ENCODE measurements at regions not wholly inside any gene's neighbourhood (a gene's known extent, or its start where the extent isn't known, plus 50 kb on each side); places are given as distances from the start of the nearest gene placed in this dataset.

GRCh38 chr3:159605101-159605500 is 383.5 kb upstream of the IL12A start:
- DNase-seq: no peak

- DNase-seq: no peak
Measured at GRCh38 chr3:159605776-159606175, 382.9 kb upstream of the IL12A start.

DNA sequence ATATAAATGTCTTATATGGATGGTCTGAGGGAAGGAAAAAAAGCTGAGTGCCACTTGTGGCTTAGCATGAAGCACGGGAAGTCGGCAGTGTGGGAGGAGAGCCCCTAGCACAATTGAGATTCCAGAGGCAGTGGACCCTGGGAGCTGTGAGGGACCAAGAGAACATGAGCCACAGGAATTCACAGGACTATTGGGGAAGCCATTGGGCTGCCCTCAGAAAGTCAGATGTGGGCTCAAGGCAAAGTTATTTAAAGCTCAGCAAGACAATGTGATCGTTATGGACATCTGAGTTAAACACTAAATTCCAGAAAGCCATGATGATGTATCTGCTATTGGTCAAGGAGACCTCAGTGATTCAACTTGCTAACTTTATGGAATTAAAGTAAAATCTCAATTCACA is 380.8 kb upstream of the IL12A start:
- DNase-seq: no peak

DNA sequence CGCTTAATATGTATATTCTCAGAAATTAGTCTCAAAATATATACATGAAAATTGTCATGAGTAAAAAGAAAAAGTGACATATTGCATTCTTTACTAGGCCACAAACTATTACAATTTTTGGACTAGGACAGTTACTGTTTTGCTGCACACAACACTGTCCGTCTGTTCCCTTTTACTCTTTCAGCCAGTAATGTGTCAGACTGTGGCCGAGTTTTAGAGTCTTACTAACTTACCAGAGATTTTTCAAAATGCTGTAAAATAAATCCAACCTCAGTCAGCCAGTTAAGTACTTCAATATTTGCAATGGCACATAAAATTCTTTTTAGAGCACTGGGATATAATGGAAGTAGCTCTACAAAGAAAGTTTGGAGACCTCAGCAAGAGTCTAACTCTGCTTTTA is 380.3 kb upstream of the IL12A start:
- DNase-seq: no peak

DNA sequence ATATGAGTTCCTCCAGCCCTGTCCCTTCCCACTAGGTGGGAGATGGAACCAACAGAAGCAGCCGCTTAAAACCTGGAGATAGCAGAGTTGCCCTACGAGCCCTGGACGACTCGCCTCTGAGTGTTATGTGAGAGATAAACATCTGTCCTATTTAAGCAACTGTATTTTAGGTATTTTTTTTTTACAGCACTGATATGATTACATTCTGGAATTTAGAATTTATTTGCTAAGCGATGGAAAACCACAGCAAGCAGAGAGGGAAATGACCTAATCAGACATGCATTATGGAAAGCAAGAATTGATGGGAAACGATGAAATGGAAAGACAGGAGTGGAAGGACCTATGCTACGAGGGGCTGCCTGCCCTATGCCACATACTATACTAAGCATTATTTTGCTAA is 379.0 kb upstream of the IL12A start:
- no peak for DNase-seq

DNA sequence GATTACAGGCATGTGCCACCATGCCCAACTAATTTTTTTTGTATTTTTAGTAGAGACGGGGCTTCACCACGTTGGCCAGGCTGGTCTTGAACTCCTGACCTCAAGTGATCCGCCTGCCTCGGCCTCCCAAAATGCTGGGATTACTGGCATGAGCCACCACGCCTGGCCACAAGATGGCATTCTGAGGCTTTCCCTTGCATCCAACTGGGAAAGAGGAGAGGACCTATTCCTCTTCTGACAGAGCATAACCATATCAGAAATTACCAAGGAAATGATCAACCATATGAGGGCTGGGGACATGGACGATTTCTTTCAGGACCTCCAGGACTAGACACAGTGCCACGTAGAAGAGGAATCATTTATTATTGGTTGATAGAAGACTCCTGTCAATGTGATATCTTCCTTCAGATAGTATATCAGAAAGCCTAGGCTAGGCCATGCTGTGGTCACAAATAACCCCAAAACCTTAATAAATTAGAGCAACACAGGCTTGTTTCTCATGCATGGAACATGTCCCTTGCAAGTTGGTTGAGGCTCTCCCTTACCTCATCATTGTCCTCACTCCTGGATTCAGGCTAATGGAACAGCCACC is 372.3 kb upstream of the IL12A start:
- peak in 12 of 56 donors; percentile 1 to 44 (median 14) for DNase-seq

GRCh38 chr3:159619341-159619885 is 369.2 kb upstream of the IL12A start:
- DNase-seq: no peak

- DNase-seq: no peak
Measured at GRCh38 chr3:159620281-159620680, 368.4 kb upstream of the IL12A start.

- DNase-seq: no peak
Measured at GRCh38 chr3:159620873-159621272, 367.8 kb upstream of the IL12A start.

GRCh38 chr3:159624616-159625015 is 364.0 kb upstream of the IL12A start:
- no peak for DNase-seq

DNA sequence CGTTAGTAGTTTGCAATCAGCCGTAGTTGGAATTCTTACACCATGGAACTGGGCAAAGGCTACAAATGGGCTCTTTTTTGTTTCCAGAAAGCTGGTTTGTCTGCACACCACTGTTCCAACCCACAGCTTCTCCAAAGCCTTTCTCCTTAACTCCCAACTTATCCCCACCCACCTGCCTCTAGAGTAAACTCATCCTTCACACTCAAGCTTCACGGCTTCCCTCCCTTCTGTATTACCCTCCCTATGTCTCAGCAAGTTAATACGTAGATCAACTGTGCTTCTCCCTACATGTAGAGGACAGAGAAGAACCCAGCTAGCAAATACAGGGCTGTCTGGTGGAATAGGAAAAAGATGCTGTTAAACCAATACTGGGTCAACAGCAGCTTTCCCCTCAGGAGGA is 363.0 kb upstream of the IL12A start:
- DNase-seq: peak in 2 of 56 donors; percentile 2 to 3

GRCh38 chr3:159626598-159626997 is 362.0 kb upstream of the IL12A start:
- no peak for DNase-seq

DNA sequence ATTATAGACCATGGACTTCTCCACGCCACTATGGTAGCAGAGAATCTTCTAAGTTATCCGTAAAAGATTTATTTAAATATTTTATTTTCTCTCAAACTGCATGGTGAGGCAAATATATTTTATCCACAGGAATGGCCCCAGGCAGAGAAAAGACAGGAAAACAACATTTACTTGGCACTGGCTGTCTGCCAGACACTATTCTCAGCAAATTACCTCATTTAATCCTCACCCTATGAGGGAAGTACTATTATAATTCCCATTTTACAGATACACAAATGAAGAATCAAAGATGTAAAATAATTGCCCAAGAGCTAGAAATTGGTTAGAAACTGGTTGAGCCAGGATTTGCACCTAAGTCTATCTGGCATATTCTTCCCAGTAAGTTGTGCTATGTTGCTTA is 361.4 kb upstream of the IL12A start:
- no peak for DNase-seq

DNA sequence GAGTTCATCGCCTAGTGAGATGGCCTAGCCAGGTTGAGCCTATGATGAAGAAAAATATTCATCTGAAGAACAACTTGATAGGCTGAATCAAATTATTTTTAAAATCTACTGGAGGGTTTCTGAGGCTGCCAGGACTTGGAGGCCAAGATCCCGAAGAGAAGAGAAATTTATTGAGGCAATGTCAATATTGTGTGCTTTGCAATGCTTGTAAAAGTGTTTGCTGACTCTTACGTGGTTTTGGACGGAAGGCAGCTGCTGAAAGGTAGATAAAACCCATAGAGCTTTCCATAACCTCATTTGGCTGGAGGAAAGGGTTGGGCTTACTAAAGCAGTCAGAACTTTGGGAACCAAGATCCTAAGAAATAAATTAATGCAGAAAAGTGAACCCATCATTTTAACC is 361.0 kb upstream of the IL12A start:
- no peak for DNase-seq

GRCh38 chr3:159629329-159630084 is 359.1 kb upstream of the IL12A start:
- DNase-seq: no peak

- no peak for DNase-seq
Measured at GRCh38 chr3:159631226-159631625, 357.4 kb upstream of the IL12A start.

DNA sequence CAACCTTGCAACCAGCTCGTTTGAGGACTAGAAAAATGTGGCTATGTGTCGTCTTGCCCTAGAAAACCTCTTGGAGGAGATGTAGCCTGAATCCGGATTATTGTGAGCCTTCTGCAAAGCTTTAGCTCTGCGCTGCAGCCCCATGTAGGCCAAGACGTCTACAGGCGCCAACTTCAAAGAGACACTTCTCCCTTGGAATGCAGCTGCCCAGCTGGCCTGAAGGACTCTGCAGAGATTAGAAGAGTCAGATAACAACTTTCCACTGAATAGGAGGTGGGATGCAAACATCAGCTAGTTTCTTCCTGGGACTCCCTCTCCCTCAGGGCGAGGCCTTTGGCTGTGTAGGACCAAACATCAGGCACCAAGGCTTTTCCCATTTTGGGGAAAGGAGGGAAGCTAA is 356.5 kb upstream of the IL12A start:
- DNase-seq: no peak

DNA sequence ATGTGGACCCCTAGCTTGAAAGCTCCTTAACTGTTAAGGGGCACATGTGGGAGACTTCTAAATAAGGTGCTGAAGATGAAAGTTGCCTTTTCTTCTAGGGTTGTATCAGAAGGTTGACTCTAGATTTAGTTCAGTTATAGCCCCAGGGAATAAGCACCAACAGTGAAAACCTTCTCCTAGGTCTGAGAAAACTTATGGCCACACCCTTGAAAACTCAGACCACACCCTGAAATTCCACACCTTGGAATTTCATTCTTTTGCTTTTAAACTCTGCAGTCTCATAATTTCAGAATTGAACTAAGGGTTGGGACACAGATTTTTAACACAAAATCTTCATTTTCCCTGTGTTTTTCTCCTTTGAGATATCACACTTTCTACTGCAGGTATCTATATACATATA is 355.8 kb upstream of the IL12A start:
- DNase-seq: no peak

- no peak for DNase-seq
Measured at GRCh38 chr3:159634483-159634882, 354.2 kb upstream of the IL12A start.

GRCh38 chr3:159635047-159635641 is 353.5 kb upstream of the IL12A start:
- DNase-seq: no peak

DNA sequence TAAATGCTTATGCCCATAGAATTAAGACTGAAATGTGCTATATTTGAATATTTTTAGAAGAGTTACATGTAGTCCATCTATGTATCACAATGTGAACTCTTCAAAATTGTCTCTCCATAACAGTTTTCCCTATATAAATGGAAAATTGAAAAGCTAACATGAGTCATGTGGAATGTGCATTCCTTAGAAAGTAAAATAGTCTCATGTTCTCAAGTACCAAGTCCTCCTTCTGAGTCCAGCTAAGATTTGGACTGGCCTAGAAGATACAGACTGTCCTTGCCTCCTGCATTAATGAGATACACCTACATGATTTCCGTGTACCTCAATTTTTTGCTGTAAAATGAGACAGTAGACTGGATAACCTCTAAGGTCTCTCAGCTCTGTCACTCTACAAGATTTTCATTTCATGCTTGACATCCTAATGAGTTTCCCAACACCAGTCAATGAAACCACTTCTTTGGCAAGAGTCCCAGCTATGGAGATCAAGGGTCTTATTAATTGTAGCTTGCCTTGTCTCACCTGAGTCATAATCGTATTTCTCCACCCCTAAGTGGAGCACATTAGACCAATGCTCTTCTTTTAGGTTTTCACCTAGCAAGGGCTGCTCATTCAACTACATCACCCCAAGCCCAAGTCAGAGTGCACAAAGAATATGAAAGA is 350.6 kb upstream of the IL12A start:
- DNase-seq: no peak

GRCh38 chr3:159640225-159640624 is 348.4 kb upstream of the IL12A start:
- DNase-seq: no peak
